Mucosa of gallbladder (tissue), 1 donor: ENCODE measurements at regions not wholly inside any gene's neighbourhood (a gene's known extent, or its start where the extent isn't known, plus 50 kb on each side); places are given as distances from the start of the nearest gene placed in this dataset.
A peak's percentile ranks its signal among the peaks of the same experiment; 100 is the strongest.

Experiments
- DNase-seq: peaks from one replicate; pipeline ENCODE4 v3.0.0-alpha.2; 2020; ENCODE audit warnings: low spot score
- donor health status: DM: no; HTN: no; CAD: no.

DNA sequence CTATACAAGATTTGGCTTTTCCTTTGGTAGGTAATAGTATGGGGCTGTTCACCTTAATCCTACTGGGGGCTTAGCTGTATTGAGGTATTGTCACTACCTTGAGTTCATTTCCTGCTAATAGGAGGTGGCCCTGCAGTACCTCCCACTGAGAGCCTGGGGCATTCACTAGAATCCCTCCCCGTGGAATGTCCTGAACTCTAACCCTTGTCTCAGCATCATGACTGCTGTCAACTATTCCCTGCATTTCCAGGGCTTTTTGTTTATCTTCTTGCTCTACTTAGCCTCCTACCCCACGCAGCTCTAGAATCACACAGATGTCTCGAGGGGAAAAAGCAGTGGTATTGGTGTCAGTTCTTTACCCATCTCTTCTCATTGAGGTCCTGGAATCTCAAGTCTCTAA is 542.3 kb downstream of the METTL4 start:
- no peak for DNase-seq

GRCh38 chr18:2030647-2031046 is 540.7 kb downstream of the METTL4 start:
- DNase-seq, result no peak

GRCh38 chr18:2032036-2032435 is 539.3 kb downstream of the METTL4 start:
- DNase-seq, result no peak

DNA sequence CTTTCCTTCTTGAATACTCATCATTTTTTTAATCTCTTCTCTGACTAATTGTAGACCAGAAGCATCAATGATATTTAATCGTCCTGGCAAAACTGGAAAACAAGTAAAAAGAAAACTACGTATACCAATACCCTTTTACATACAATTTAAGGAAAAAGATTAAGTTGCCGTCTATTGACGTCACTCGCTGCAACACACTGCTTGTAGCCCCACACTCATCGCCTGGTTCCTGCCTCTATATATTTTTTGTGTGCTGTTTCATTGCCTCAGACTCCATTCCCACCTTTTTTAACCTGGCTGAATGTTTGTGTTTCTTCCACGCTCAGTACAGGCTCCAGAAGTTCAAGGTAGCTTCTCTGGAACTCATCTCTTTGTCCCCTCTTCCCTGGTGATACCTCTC is 536.2 kb downstream of the METTL4 start:
- DNase-seq, result no peak

DNA sequence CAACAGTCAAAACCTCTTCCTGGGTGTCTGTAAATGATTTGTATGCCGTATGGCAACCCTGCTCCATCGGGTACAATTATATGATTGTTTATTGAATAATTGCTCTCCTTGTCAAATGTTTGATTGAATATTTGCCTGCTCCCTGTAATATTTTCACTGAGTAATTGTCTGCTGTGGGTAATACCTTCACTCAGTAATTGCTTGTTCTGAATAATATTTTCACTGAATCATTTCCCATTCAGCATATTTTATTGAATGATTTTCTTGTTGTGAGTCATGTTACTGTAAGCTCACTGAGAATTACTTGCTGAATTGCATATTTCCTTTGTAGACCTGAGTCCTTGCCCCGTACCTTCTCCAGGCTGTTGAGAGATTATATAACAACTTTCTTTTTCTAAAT is 535.2 kb downstream of the METTL4 start:
- DNase-seq, result no peak

GRCh38 chr18:2040279-2040678 is 531.0 kb downstream of the METTL4 start:
- DNase-seq, result no peak

DNA sequence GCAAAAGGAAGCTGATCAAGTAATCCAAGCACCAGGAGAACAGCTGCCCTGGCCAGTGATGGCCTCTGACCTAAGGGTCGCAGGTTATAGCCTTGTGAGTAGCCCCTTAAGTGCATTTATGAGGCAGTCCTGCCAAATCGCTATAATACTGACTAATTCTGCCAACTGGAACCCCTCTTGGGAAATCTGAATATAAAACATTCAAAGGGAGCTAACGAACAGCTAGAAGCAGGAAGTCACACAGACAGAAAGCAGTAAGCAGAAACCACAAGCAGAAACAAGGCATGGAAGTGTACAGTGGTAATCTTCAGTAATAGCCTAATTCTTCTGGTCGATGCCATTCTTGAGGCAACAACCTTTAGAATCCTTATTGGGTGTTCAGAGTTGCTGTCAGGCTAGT is 521.3 kb downstream of the METTL4 start:
- no peak for DNase-seq

DNA sequence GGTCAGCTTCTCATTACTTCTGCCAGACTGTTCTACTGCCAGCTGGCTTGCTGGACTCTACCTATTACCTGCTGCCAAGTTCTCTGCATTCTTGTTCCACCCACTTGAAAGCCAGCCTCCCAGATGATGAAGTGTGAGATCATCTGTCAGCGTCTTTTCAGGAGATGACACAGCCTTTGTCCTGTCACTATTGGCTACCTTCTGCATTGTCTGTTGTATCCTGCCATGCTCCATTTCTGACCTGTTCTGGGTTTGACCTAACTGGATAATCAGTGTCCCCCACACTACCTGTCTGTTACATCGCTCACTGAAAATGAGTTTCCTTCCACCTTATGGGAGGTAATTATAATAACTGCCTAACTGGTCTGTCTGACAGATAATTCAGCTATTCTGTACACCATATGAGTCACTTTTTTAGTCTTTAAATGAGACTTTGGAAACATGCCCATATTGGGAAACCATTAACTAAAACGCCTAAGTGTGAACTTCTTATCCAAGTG is 520.6 kb downstream of the METTL4 start:
- DNase-seq, result peak; percentile 49

DNA sequence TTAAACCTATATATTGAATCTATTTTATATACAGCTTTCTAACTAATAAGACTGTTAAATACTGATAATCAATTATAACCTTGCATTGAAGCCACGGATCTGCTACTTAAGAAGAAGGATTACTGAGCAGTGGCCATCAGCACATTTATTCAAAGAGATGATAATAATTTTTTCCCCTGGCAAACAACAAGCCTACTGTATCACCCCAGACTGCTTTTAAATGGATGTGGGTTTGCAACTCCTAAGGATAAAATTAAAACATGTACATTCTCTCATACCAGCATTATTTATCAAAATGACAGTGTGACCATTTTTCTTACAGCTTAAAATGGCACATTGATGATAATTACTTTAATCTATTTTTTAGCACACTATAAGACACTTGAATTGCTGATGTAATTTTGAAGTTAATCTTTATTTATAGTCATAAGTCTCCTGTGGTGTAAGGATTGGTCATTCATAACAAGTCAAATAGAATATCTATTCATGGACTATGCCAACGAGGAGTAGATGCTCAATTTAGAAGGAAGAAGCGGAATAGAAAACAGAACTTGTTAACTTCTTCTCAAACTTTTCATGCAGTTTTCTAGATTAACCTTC is 517.7 kb downstream of the METTL4 start:
- DNase-seq, result no peak

DNA sequence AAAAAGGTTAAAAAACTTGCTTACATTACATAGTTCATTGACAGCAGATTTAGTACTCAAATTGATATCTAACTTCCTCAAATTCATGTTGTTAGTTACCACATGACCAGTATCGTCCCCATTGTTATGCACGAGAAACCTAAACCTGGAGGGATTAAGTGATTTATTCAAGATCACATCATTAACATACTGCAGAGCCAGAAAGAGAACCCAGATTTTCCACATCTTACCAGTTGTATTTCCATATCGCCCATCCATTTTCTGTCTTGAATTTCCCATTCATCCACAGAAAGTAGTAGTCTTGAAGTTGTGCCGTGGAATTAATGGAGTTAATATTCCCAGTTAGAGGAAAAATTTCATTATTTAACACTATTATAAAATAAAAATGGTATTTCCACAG is 512.0 kb downstream of the METTL4 start:
- no peak for DNase-seq

DNA sequence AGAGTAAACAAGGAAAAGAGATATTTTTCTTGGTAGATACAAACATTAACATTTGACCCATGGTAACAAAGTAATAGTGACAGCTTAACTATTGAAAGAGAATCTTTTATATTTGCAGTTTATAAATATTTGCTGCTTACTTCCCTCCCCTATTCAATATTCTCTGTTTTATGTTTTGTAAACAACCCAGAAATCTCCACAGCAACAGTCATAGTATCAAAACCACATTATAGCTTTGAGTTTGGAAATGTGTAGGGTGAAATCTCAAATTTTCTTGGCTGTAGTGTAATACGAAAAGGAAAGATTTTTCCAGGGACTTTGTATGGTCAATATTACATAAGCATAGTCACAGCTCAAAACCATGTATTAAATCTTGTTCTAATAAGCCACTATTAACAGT is 511.2 kb downstream of the METTL4 start:
- no peak for DNase-seq

- DNase-seq, result peak; percentile 20
These were observed 500.7 kb downstream of the METTL4 start for GRCh38 chr18:2070631-2071030.

- DNase-seq, result no peak
These were observed 495.8 kb downstream of the METTL4 start for GRCh38 chr18:2075499-2075898.

DNA sequence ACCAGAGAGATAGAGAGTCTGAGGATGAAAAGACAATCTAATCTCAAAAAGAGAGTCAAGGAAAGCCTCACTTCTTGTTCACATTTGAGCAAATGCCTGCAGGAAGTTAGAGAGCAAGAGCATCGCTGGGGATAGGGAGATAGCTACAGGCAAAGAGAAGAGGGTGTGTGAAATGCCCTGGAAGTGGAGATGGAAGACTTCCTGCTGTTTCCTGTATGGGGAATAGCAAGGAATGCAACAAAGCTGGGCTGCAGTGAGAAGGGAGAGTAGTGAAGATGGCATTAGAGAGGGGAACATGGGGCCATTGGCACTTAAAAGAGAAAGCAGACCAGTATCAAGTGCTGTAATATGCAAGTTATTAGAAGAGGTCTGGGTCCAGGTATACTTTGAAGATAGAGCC is 488.6 kb downstream of the METTL4 start:
- no peak for DNase-seq

GRCh38 chr18:2083691-2084090 is 487.6 kb downstream of the METTL4 start:
- no peak for DNase-seq

- no peak for DNase-seq
These were observed 484.9 kb downstream of the METTL4 start for GRCh38 chr18:2086439-2086838.

DNA sequence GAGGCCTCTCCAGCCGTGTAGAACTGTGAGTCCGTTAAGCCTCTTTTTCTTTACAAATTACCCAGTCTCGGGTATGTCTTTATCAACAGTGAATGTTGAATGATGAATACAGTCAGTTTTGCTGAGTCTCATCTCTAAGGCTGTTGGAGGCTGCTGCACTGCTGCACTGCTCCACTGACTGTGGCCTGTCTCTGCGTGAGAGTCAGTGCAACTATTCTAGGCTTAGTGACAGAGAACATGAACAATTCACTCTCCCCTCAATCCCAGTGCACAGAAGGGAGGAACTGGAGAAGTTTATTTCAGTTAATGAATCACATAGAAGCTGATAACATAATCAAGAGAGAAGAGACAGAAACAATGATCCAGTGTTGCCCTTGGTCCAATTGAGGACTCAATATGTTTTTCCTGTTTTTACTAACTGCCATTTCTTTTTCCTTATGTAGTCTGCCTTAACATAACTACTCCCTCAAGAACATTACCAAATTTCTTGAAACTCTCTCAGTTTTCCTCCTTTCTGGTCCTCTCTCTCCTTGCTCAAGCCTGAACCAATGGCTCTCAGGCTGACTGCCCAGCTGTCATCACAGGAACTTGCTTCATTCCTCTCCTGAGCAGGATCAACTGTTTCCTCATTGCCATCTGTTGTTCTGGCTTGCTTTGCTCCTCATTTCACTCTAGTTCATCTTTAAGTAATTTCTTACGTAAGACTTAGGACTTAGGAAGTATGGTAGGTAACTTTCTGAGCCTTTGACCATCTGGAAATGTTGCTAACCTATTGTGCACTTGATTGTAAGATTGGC is 483.2 kb downstream of the METTL4 start:
- no peak for DNase-seq

DNA sequence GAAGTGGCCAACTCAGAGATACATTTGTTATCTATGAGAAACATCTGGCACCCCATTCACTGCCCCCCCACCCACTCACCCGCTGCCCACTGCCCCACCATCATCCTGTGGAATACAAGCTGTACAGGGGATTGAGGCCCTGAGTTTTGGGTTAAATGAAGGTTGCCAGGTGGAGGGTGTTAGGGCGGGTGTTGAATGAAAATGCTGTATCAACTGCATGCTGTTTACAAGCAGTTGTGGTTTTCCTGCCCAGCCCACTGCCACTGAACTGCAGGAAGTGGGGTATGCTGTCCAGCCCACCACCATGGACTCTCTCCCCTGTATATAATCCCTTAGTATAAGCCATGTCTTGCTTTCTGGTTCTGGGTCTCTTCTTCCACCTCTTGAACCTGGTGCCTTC is 481.9 kb downstream of the METTL4 start:
- DNase-seq, result no peak

- no peak for DNase-seq
These were observed 479.4 kb downstream of the METTL4 start for GRCh38 chr18:2091937-2092336.

DNA sequence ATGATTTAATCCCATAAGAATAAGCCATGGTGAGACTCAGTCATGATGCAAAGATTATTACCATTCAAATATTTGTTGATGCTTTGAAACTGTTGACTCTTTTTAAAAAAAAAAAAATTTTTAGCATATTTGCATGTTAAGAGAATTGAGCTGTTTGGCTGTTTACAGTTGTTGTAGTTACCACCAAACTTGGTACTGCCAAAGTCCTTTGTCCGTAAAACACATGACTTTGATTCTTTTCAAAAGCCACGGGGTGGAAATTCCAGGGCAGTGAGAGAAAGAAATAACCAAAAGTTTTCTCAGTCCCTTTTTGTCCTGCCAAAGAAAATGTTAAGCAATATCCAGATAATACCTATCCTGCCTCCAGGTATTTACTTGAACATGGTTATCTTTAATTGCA is 474.8 kb downstream of the METTL4 start:
- DNase-seq, result no peak

DNA sequence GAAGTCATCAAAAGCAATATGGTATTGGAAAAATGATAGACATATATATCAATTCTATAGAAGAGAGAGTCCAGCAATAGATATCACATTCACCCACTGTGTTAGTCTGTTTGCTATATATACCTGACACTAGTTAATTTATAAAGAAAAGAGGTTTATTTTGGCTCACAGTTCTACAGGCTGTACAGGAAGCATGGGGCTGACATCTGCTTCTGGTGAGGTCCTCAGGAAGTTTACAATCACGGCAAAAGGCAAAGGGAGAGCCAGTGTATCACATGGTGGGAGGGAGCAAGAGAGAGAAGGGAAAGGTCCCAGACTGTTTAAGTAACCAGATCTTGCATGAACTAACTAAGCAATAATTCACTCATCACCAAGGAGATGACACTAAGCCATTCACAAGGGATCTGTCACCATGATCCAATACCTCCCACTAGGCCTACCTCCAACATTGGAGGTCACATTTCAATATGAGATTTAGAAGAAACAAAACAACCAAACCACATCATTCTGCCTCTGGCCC is 470.6 kb downstream of the METTL4 start:
- DNase-seq, result no peak

DNA sequence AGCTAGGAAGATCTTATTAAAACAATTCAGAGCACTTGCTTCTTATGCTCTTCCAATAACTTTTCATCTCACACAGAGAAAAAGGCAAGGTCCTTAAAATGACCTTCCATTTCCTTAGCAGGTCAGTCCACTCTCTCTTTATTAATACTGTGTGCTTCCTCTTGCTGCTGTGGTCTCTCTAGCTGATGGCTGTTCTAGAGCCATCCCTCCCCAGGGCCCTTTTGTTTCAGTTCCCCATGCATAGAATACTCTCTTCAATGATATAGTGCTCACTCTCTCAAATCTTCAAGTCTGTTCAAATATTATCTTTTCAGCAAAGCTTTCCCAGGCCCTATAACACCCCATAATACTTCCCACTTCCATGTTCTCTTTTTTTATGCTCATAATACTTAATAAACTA is 469.3 kb downstream of the METTL4 start:
- no peak for DNase-seq

DNA sequence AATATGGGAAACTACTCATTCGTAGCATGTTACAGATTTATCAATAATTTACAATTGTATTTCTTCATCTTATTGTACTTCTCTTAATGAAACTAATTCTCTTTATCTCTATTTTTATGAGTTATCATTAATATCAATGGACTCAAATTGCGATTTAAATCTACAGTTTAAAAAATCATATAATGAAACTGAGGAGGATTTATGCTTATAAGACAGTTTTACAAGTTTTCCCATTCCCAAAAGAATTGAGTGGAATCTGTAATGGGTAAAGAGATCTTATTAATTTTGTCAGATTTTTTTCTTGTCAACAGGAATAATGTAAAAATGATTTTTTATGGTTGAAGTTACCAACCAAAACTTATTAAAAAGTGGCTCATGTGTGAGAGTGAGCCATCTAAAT is 468.0 kb downstream of the METTL4 start:
- no peak for DNase-seq
